RCC 7860 (cell line): ENCODE measurements at regions not wholly inside any gene's neighbourhood (a gene's known extent, or its start where the extent isn't known, plus 50 kb on each side); places are given as distances from the start of the nearest gene placed in this dataset.

Source experiments
- DNase-seq: peaks from one replicate; pipeline ENCODE4 v3.0.0-alpha.2; 2015; ENCODE audit warnings: low spot score
- FAIRE-seq: peaks from 2 replicates; lab custom pipeline; 2012; peaks lifted over from hg19 to GRCh38; lab: Jason Lieb, UNC

- FAIRE-seq (no peak), DNase-seq (no peak)
Observed at GRCh38 chr11:26023057-26023456, 308.9 kb upstream of the ANO3 start.

GRCh38 chr11:26025676-26026075 is 306.3 kb upstream of the ANO3 start:
- DNase-seq (no peak), FAIRE-seq (no peak)

GRCh38 chr11:26026078-26026477 is 305.9 kb upstream of the ANO3 start:
- no peak for FAIRE-seq

GRCh38 chr11:26027887-26028286 is 304.0 kb upstream of the ANO3 start:
- DNase-seq (no peak), FAIRE-seq (no peak)

More at GRCh38 chr11:26026078-26026477, 305.9 kb upstream of the ANO3 start:
- no peak for DNase-seq

GRCh38 chr11:26028393-26028911 is 303.5 kb upstream of the ANO3 start:
- no peak for DNase-seq

GRCh38 chr11:26030399-26030798 is 301.5 kb upstream of the ANO3 start:
- FAIRE-seq (no peak), DNase-seq (no peak)

More at GRCh38 chr11:26028393-26028911, 303.5 kb upstream of the ANO3 start:
- FAIRE-seq, result no peak

GRCh38 chr11:26032241-26032640 is 299.7 kb upstream of the ANO3 start:
- no peak for FAIRE-seq
- no peak for DNase-seq

GRCh38 chr11:26035696-26036095 is 296.2 kb upstream of the ANO3 start:
- FAIRE-seq (no peak), DNase-seq (no peak)

- DNase-seq (no peak), FAIRE-seq (no peak)
Observed at GRCh38 chr11:26037716-26038115, 294.2 kb upstream of the ANO3 start.

GRCh38 chr11:26040339-26040738 is 291.6 kb upstream of the ANO3 start:
- DNase-seq (no peak), FAIRE-seq (no peak)

- FAIRE-seq (no peak), DNase-seq (no peak)
Observed at GRCh38 chr11:26042113-26042512, 289.8 kb upstream of the ANO3 start.

- FAIRE-seq, result no peak
- no peak for DNase-seq
Observed at GRCh38 chr11:26043665-26044064, 288.3 kb upstream of the ANO3 start.

GRCh38 chr11:26044389-26044788 is 287.5 kb upstream of the ANO3 start:
- FAIRE-seq, result no peak
- DNase-seq, result no peak

GRCh38 chr11:26045082-26045481 is 286.8 kb upstream of the ANO3 start:
- no peak for DNase-seq
- no peak for FAIRE-seq

GRCh38 chr11:26048271-26048670 is 283.7 kb upstream of the ANO3 start:
- FAIRE-seq, result no peak

GRCh38 chr11:26053966-26054365 is 278.0 kb upstream of the ANO3 start:
- no peak for FAIRE-seq

More at GRCh38 chr11:26048271-26048670, 283.7 kb upstream of the ANO3 start:
- no peak for DNase-seq

GRCh38 chr11:26062660-26063059 is 269.3 kb upstream of the ANO3 start:
- DNase-seq (no peak), FAIRE-seq (no peak)

More at GRCh38 chr11:26053966-26054365, 278.0 kb upstream of the ANO3 start:
- DNase-seq, result no peak

GRCh38 chr11:26063915-26064314 is 268.0 kb upstream of the ANO3 start:
- FAIRE-seq (no peak), DNase-seq (no peak)

- no peak for FAIRE-seq
- DNase-seq, result no peak
Observed at GRCh38 chr11:26065944-26066343, 266.0 kb upstream of the ANO3 start.

GRCh38 chr11:26070714-26071380 is 261.1 kb upstream of the ANO3 start:
- no peak for DNase-seq
- no peak for FAIRE-seq

- DNase-seq, result no peak
- FAIRE-seq, result no peak
Observed at GRCh38 chr11:26072614-26073153, 259.2 kb upstream of the ANO3 start.

- DNase-seq, result no peak
- no peak for FAIRE-seq
Observed at GRCh38 chr11:26073646-26074045, 258.3 kb upstream of the ANO3 start.
